ENCODE measurements at regions not wholly inside any gene's neighbourhood (a gene's known extent, or its start where the extent isn't known, plus 50 kb on each side); places are given as distances from the start of the nearest gene placed in this dataset.

- intact Hi-C loops (cut with DNase I): no loop called here
- Histone ChIP-seq H3K27me3 (no peaks in the 10 kb centered on the region), H3K9me3 (no peaks in the 10 kb centered on the region), H3K36me3 (no peaks in the 10 kb centered on the region), H3K4me3 (no peak overlapping the region), H3K4me1 (peaks cover 0 to 10% (median 0%) of the 10 kb centered on the region in 9 donors), H3K27ac (peak overlapping the region in 1 of 10 donors; percentile 45)
- TF ChIP-seq CTCF (IDR thresholded peaks at IDR 0.05): no peak
- ATAC-seq (no peak), DNase-seq (no peak)
- 72 to 76% methylated on average over 4 of the region's 4 CpGs for WGBS, 2 donors
Observed at GRCh38 chr9:86716326-86716922, 230.9 kb downstream of the GAS1 start.

- 66 to 86% methylated on average over 4 of the region's 4 CpGs for WGBS, 2 donors
- Histone ChIP-seq H3K27me3 (no peaks in the 10 kb centered on the region), H3K4me3 (no peak overlapping the region), H3K4me1 (peaks cover 0 to 4% (median 0%) of the 10 kb centered on the region in 9 donors), H3K27ac (peak overlapping the region in 1 of 10 donors; percentile 49), H3K9me3 (no peaks in the 10 kb centered on the region), H3K36me3 (no peaks in the 10 kb centered on the region)
- intact Hi-C loops (cut with DNase I): no loop called here
- DNase-seq (no peak), ATAC-seq (peak in 1 of 8 donors; percentile 77)
- no peak for TF ChIP-seq CTCF (IDR thresholded peaks at IDR 0.05)
Observed at GRCh38 chr9:86714999-86715398, 232.3 kb downstream of the GAS1 start.

GRCh38 chr9:86713970-86714369 is 233.3 kb downstream of the GAS1 start:
- 69 to 72% methylated on average over 1 of the region's 1 CpG for WGBS, 2 donors
- H3K27me3 ChIP-seq: no peaks in the 10 kb centered on the region
- intact Hi-C loops (cut with DNase I): no loop called here
- peaks cover 0 to 4% (median 0%) of the 10 kb centered on the region in 9 donors for H3K4me1 ChIP-seq
- TF ChIP-seq CTCF (IDR thresholded peaks at IDR 0.05): no peak
- H3K36me3 ChIP-seq: no peaks in the 10 kb centered on the region
- H3K4me3 ChIP-seq: no peak overlapping the region
- H3K27ac ChIP-seq: peak overlapping the region in 1 of 10 donors; percentile 49
- DNase-seq (no peak), ATAC-seq (no peak)
- H3K9me3 ChIP-seq: no peaks in the 10 kb centered on the region

GRCh38 chr9:86713470-86713869 is 233.8 kb downstream of the GAS1 start:
- intact Hi-C loops (cut with DNase I): no loop called here
- H3K4me1 ChIP-seq: no peaks in the 10 kb centered on the region
- ATAC-seq: no peak
- no peaks in the 10 kb centered on the region for H3K36me3 ChIP-seq
- H3K9me3 ChIP-seq: no peaks in the 10 kb centered on the region
- WGBS, 2 donors: 87 to 100% methylated on average over 2 of the region's 2 CpGs
- no peak overlapping the region for H3K4me3 ChIP-seq
- no peak overlapping the region for H3K27ac ChIP-seq
- no peaks in the 10 kb centered on the region for H3K27me3 ChIP-seq
- TF ChIP-seq CTCF (IDR thresholded peaks at IDR 0.05): no peak
- DNase-seq: no peak

Data from heart right ventricle (tissue), 16 donors.